ENCODE measurements at regions not wholly inside any gene's neighbourhood (a gene's known extent, or its start where the extent isn't known, plus 50 kb on each side); places are given as distances from the start of the nearest gene placed in this dataset.

DNA sequence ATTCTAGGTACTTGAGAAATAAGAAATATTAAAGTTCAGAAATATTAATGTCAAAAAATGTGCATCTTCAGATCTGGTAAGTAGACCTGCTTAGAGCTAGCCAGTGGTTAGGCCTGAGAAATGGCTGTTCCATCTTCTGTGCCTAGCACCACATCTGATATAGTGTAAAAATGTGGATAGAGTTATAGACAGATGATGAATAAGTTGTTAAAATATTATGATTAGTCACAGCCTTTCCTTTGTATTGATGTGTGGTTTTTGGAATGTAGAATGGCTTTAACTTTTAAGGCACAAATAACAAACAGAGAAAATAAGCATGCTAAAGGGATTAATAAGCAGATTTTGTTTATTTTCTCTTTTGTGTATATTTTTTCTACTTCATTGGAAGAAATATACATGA lies 133.5 kb upstream of the NUDT6 start:
- TF ChIP-seq, protein P1, sequence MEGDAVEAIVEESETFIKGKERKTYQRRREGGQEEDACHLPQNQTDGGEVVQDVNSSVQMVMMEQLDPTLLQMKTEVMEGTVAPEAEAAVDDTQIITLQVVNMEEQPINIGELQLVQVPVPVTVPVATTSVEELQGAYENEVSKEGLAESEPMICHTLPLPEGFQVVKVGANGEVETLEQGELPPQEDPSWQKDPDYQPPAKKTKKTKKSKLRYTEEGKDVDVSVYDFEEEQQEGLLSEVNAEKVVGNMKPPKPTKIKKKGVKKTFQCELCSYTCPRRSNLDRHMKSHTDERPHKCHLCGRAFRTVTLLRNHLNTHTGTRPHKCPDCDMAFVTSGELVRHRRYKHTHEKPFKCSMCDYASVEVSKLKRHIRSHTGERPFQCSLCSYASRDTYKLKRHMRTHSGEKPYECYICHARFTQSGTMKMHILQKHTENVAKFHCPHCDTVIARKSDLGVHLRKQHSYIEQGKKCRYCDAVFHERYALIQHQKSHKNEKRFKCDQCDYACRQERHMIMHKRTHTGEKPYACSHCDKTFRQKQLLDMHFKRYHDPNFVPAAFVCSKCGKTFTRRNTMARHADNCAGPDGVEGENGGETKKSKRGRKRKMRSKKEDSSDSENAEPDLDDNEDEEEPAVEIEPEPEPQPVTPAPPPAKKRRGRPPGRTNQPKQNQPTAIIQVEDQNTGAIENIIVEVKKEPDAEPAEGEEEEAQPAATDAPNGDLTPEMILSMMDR (IDR thresholded peaks at IDR 0.05; ENCODE audit: borderline replicate concordance, extremely low read depth, low read length, poor library complexity, severe bottlenecking): no peak
- no peak for TF ChIP-seq EZH2 (IDR thresholded peaks at IDR 0.05; ENCODE audit: borderline replicate concordance, low read depth, low read length, severe bottlenecking)
